Transverse colon (tissue), 4 donors: ENCODE measurements at regions not wholly inside any gene's neighbourhood (a gene's known extent, or its start where the extent isn't known, plus 50 kb on each side); places are given as distances from the start of the nearest gene placed in this dataset.

Experiments
- DNase-seq: peaks from one replicate; pipeline ENCODE4 v3.0.0-alpha.2; 2019
- H3K27ac ChIP-seq, 4 donors: fragments of 200-600 bp; sonication (generic); 2 replicates each; pipeline ENCODE4 v1.5.1; 2016 to 2018; ENCODE audit warnings: inconsistent platforms in 4 of 4
- H3K27me3 ChIP-seq: fragments of 200-600 bp; sonication (generic); 2 replicates; pipeline ENCODE4 v1.5.1; 2017; ENCODE audit warnings: inconsistent platforms
- H3K36me3 ChIP-seq, 4 donors: fragments of 200-600 bp; sonication (generic); 2 replicates each; pipeline ENCODE4 v1.5.1; 2017 to 2019; ENCODE audit warnings: inconsistent platforms in 4 of 4
- H3K4me1 ChIP-seq, 4 donors: fragments of 200-600 bp; sonication (generic); 2 replicates each; pipeline ENCODE4 v1.5.1; 2017 to 2020; ENCODE audit warnings: inconsistent platforms in 4 of 4
- H3K4me3 ChIP-seq, 4 donors: fragments of 200-600 bp; sonication (generic); 1 replicate in 1 of 4; 2 replicates in 3 of 4; pipeline versions ENCODE4 v1.5.1 to v1.6.1; 2017 to 2019; ENCODE audit warnings: inconsistent platforms in 4 of 4
- H3K9me3 ChIP-seq, 2 donors: fragments of 200-600 bp; sonication (generic); 2 replicates each; pipeline ENCODE4 v1.5.1; 2017 to 2019; ENCODE audit warnings: inconsistent platforms in 2 of 2
- EP300 ChIP-seq: sonication (generic); formaldehyde crosslinking; IDR thresholded peaks from one replicate; pipeline ENCODE4 v1.6.1; 2017; ENCODE audit warnings: antibody characterized with exemption, low read depth
- POLR2A ChIP-seq: fragments of 450-650 bp; IDR thresholded peaks from one replicate; pipeline ENCODE4 v1.6.1; 2016; ENCODE audit warnings: antibody characterized with exemption, mild to moderate bottlenecking, moderate library complexity
- POLR2AphosphoS5 ChIP-seq, 3 donors: sonication (generic); formaldehyde crosslinking; IDR thresholded peaks; one replicate each; pipeline ENCODE4 v1.6.1; 2016; ENCODE audit warnings: antibody characterized with exemption in 3 of 3
- WGBS, 2 donors: methylation state at CpG; one replicate each; pipeline ENCODE4 v1.1.5; 2018; ENCODE audit warnings: low coverage in 1 of 2; 5-methylcytosine and 5-hydroxymethylcytosine counted together
- in situ Hi-C, 4 donors: fragments of 200-750 bp; cut with MboI; loops; one replicate each; pipeline versions ENCODE4 v1.15.0 to v1.15.1; 2017; ENCODE audit warnings: low sequenced_read_pairs in 3 of 4, low pct_ligation_motif_present in 1 of 4, low pct_unique_long_range_greater_than_20kb in 1 of 4
- intact Hi-C: fragments of 100-400 bp; cut with DNase I; formaldehyde crosslinking; loops from one replicate; pipeline ENCODE4 v1.15.1; 2023; ENCODE audit warnings: low total_unique reads
- TF ChIP-seq, protein P1 (sequence below), 5 experiments: fragments of 200-600 bp in 3 of 5; fragments of 450-650 bp in 2 of 5; sonication (generic) in 3 of 5; IDR thresholded peaks; 1 replicate in 2 of 5; 2 replicates in 3 of 5; pipeline ENCODE4 v1.5.1; 2016 to 2017; ENCODE audit warnings: antibody characterized with exemption in 5 of 5, inconsistent platforms in 3 of 5, mild to moderate bottlenecking in 2 of 5, moderate library complexity in 1 of 5

DNA sequence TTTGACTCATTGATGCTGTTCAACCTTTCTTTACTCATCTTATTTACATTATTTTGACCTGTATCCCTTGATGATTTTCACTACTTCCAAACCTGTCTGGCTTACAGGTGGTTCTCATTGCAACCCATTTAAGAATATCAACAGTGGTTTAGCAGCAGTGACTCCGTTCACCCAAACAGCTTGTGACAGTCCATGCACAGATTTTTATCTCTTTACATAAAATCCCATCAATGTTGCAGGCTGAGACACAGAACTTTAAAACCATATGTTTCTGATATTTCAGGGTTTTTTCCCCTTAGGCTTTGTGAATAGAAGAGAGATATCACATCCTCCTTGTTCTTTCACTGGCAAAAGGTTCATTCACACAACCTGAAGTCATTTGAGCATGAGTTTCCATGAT lies 149.1 kb upstream of the CDIN1 start:
- intact Hi-C loops (no loop called here), in situ Hi-C loops (no loop called here)
- Histone ChIP-seq H3K27me3 (no peaks in the 10 kb centered on the region), H3K9me3 (no peaks in the 10 kb centered on the region), H3K4me1 (no peaks in the 10 kb centered on the region), H3K27ac (no peak overlapping the region), H3K36me3 (no peaks in the 10 kb centered on the region), H3K4me3 (no peak overlapping the region)
- no peak for DNase-seq
- 82 to 88% methylated on average over 1 of the region's 1 CpG for WGBS, 2 donors
- TF ChIP-seq, protein P1, sequence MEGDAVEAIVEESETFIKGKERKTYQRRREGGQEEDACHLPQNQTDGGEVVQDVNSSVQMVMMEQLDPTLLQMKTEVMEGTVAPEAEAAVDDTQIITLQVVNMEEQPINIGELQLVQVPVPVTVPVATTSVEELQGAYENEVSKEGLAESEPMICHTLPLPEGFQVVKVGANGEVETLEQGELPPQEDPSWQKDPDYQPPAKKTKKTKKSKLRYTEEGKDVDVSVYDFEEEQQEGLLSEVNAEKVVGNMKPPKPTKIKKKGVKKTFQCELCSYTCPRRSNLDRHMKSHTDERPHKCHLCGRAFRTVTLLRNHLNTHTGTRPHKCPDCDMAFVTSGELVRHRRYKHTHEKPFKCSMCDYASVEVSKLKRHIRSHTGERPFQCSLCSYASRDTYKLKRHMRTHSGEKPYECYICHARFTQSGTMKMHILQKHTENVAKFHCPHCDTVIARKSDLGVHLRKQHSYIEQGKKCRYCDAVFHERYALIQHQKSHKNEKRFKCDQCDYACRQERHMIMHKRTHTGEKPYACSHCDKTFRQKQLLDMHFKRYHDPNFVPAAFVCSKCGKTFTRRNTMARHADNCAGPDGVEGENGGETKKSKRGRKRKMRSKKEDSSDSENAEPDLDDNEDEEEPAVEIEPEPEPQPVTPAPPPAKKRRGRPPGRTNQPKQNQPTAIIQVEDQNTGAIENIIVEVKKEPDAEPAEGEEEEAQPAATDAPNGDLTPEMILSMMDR (IDR thresholded peaks at IDR 0.05), result no peak
- TF ChIP-seq EP300, result no peak
- TF ChIP-seq POLR2A, result no peak
- TF ChIP-seq POLR2AphosphoS5 (IDR thresholded peaks at IDR 0.05), result no peak

DNA sequence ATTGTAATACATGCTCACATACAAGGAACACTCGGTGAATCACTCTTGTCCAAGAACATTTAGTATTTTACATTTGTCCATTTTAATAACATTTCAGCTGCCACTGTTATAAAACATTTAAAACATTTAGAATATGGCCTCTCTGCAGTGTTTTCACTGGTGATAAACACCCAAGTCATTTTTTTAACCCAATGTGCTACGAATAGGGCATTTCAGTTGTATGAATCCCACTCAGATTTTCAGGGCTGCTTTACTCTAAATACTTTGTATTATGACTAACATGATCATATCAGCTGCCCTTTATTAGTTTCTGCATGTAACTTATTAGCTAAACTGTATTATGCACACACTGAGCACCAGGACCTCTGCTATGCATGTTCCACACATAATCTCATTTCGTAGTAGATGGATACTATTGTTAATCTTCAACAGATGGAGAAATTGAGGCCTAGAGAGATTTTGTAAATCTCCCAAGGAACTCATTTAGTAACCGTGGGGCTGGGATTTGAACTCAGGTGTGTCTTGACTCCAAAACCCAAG lies 148.6 kb upstream of the CDIN1 start:
- TF ChIP-seq, protein P1 (IDR thresholded peaks at IDR 0.05), result no peak
- no peak for TF ChIP-seq EP300
- no peak for TF ChIP-seq POLR2AphosphoS5 (IDR thresholded peaks at IDR 0.05)
- TF ChIP-seq POLR2A, result no peak
- in situ Hi-C loops, result no loop called here
- intact Hi-C loops, result no loop called here

DNA sequence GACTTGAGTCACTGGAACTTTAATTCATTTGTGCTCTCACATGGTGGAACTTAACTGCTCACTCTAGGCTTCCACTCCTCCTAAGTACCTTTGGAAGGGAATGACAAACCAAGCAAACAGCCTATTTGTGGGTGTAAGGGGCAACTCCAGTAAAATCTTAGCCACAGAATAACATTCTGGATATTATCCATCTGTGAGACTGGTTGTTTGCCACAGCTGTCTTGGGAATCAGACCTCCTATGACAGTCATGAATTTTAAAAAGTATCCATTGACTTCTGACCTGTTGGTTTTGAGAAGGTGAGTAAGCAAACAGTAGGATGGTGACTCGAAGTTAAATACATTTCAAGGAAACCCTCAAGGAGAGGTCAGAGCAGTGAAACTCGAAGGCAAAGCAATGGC lies 147.3 kb upstream of the CDIN1 start:
- in situ Hi-C loops, result no loop called here
- intact Hi-C loops, result no loop called here
- DNase-seq, result no peak
- H3K9me3 ChIP-seq, result no peaks in the 10 kb centered on the region
- no peaks in the 10 kb centered on the region for H3K27me3 ChIP-seq
- H3K27ac ChIP-seq, result no peak overlapping the region
- no peaks in the 10 kb centered on the region for H3K36me3 ChIP-seq
- H3K4me1 ChIP-seq, result no peaks in the 10 kb centered on the region
- WGBS, 2 donors, result 28 to 67% methylated on average over 2 of the region's 2 CpGs
- H3K4me3 ChIP-seq, result no peak overlapping the region
- TF ChIP-seq, protein P1 (IDR thresholded peaks at IDR 0.05), result no peak
- TF ChIP-seq POLR2A (no peak), EP300 (no peak), POLR2AphosphoS5 (IDR thresholded peaks at IDR 0.05) (no peak)

More for the DNA sequence above, 148.6 kb upstream of the CDIN1 start:
- Histone ChIP-seq H3K36me3 (no peaks in the 10 kb centered on the region), H3K27ac (no peak overlapping the region), H3K4me1 (no peaks in the 10 kb centered on the region), H3K27me3 (no peaks in the 10 kb centered on the region), H3K4me3 (no peak overlapping the region), H3K9me3 (no peaks in the 10 kb centered on the region)
- no peak for DNase-seq
- 78 to 84% methylated on average over 4 of the region's 4 CpGs for WGBS, 2 donors

DNA sequence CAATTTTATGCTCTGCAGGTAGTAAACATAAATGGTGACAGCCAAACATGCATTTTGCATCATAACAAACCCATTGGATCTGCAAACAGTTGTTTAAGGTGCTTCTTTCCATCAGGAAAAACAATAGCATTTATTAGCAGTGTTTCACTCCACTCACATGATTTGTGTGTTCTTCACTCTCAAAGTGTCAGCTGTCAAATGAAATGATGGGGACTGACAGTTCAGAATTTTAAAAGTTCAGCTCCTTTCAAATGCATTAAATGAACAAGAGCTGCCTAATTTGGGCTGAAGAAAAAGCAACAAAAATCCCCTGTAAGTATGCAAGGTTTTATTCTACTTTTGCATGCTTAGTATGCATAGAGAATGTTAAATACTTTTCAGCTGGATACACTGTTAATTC lies 145.2 kb upstream of the CDIN1 start:
- TF ChIP-seq POLR2A (no peak), EP300 (no peak), POLR2AphosphoS5 (IDR thresholded peaks at IDR 0.05) (no peak)
- TF ChIP-seq, protein P1 (IDR thresholded peaks at IDR 0.05), result no peak
- no peaks in the 10 kb centered on the region for H3K36me3 ChIP-seq
- no peaks in the 10 kb centered on the region for H3K4me1 ChIP-seq
- H3K27ac ChIP-seq, result no peak overlapping the region
- H3K9me3 ChIP-seq, result no peaks in the 10 kb centered on the region
- H3K27me3 ChIP-seq, result no peaks in the 10 kb centered on the region
- H3K4me3 ChIP-seq, result no peak overlapping the region
- in situ Hi-C loops (no loop called here), intact Hi-C loops (no loop called here)
- DNase-seq, result no peak
